GM21367 (cell line): ENCODE measurements at regions not wholly inside any gene's neighbourhood (a gene's known extent, or its start where the extent isn't known, plus 50 kb on each side); places are given as distances from the start of the nearest gene placed in this dataset.
"Not testable (repeated sequence)": the region's sequence is repeated elsewhere in the genome, so short reads cannot be mapped to it uniquely, and the experiment has no call there.

Experiments
- ATAC-seq: cut with Tn5 transposase; IDR thresholded peaks from one replicate; pipeline ENCODE4 v1.9.1; 2021; ENCODE audit not compliant: unreplicated experiment

GRCh38 chr13:89282241-89282640 lies 1611.1 kb downstream of the SLITRK5 start:
- ATAC-seq: no peak

- ATAC-seq: no peak
Measured at GRCh38 chr13:89287381-89287780, 1616.2 kb downstream of the SLITRK5 start.

- ATAC-seq: no peak
Measured at GRCh38 chr13:89294115-89294867, 1623.1 kb downstream of the SLITRK5 start.

- no peak for ATAC-seq
Measured at GRCh38 chr13:89307278-89307677, 1636.1 kb downstream of the SLITRK5 start.

- ATAC-seq: no peak
Measured at GRCh38 chr13:89310943-89311672, 1639.9 kb downstream of the SLITRK5 start.

- no peak for ATAC-seq
Measured at GRCh38 chr13:89315287-89315686, 1644.1 kb downstream of the SLITRK5 start.

GRCh38 chr13:89322466-89322865 lies 1651.3 kb downstream of the SLITRK5 start:
- ATAC-seq: no peak

GRCh38 chr13:89324582-89324981 lies 1653.4 kb downstream of the SLITRK5 start:
- ATAC-seq: no peak

- ATAC-seq: no peak
Measured at GRCh38 chr13:89343165-89343564, 1672.0 kb downstream of the SLITRK5 start.

- no peak for ATAC-seq
Measured at GRCh38 chr13:89352384-89352783, 1681.2 kb downstream of the SLITRK5 start.

GRCh38 chr13:89361909-89362308 lies 1690.7 kb downstream of the SLITRK5 start:
- no peak for ATAC-seq

- ATAC-seq: no peak
Measured at GRCh38 chr13:89363144-89363543, 1692.0 kb downstream of the SLITRK5 start.

GRCh38 chr13:89372193-89372592 lies 1701.0 kb downstream of the SLITRK5 start:
- ATAC-seq: no peak

GRCh38 chr13:89375839-89376238 lies 1704.7 kb downstream of the SLITRK5 start:
- ATAC-seq: no peak

GRCh38 chr13:89380101-89380500 lies 1708.9 kb downstream of the SLITRK5 start:
- ATAC-seq: no peak

- no peak for ATAC-seq
Measured at GRCh38 chr13:89382981-89383380, 1711.8 kb downstream of the SLITRK5 start.

- ATAC-seq: no peak
Measured at GRCh38 chr13:89383891-89384290, 1712.7 kb downstream of the SLITRK5 start.

GRCh38 chr13:89393758-89394304 lies 1722.7 kb downstream of the SLITRK5 start:
- no peak for ATAC-seq

- no peak for ATAC-seq
Measured at GRCh38 chr13:89401264-89401675, 1730.1 kb downstream of the SLITRK5 start.

GRCh38 chr13:89402211-89402610 lies 1731.0 kb downstream of the SLITRK5 start:
- no peak for ATAC-seq

GRCh38 chr13:89406096-89406495 lies 1734.9 kb downstream of the SLITRK5 start:
- not testable (repeated sequence) for ATAC-seq

- no peak for ATAC-seq
Measured at GRCh38 chr13:89407357-89407756, 1736.2 kb downstream of the SLITRK5 start.
